ENCODE measurements at regions not wholly inside any gene's neighbourhood (a gene's known extent, or its start where the extent isn't known, plus 50 kb on each side); places are given as distances from the start of the nearest gene placed in this dataset.

GRCh38 chr2:16511041-16511440, 154.6 kb downstream of the CYRIA start:
- H3K4me3 ChIP-seq (ENCODE audit: low read depth, low read length), result no peak overlapping the region
- TF ChIP-seq CTCF (IDR thresholded peaks at IDR 0.05; ENCODE audit: borderline replicate concordance, insufficient read depth, low read depth, low read length), result no peak

GRCh38 chr2:16509042-16509441, 156.6 kb downstream of the CYRIA start:
- no peak overlapping the region for H3K4me3 ChIP-seq (ENCODE audit: low read depth, low read length)
- TF ChIP-seq CTCF (IDR thresholded peaks at IDR 0.05; ENCODE audit: borderline replicate concordance, insufficient read depth, low read depth, low read length), result no peak

GRCh38 chr2:16508490-16508851, 157.2 kb downstream of the CYRIA start:
- H3K4me3 ChIP-seq (ENCODE audit: low read depth, low read length), result no peak overlapping the region
- TF ChIP-seq CTCF (IDR thresholded peaks at IDR 0.05; ENCODE audit: borderline replicate concordance, insufficient read depth, low read depth, low read length), result no peak

GRCh38 chr2:16507655-16508489, 157.8 kb downstream of the CYRIA start:
- H3K4me3 ChIP-seq (ENCODE audit: low read depth, low read length), result no peak overlapping the region
- peak; percentile 43 for TF ChIP-seq CTCF (IDR thresholded peaks at IDR 0.05; ENCODE audit: borderline replicate concordance, insufficient read depth, low read depth, low read length)

GRCh38 chr2:16506366-16506765, 159.3 kb downstream of the CYRIA start:
- no peak overlapping the region for H3K4me3 ChIP-seq (ENCODE audit: low read depth, low read length)
- no peak for TF ChIP-seq CTCF (IDR thresholded peaks at IDR 0.05; ENCODE audit: borderline replicate concordance, insufficient read depth, low read depth, low read length)

GRCh38 chr2:16496426-16497388, 168.9 kb downstream of the CYRIA start:
- TF ChIP-seq CTCF (IDR thresholded peaks at IDR 0.05; ENCODE audit: borderline replicate concordance, insufficient read depth, low read depth, low read length), result no peak
- H3K4me3 ChIP-seq (ENCODE audit: low read depth, low read length), result no peak overlapping the region
